ENCODE measurements at regions not wholly inside any gene's neighbourhood (a gene's known extent, or its start where the extent isn't known, plus 50 kb on each side); places are given as distances from the start of the nearest gene placed in this dataset.
"Not testable (repeated sequence)": the region's sequence is repeated elsewhere in the genome, so short reads cannot be mapped to it uniquely, and the experiment has no call there.

DNA sequence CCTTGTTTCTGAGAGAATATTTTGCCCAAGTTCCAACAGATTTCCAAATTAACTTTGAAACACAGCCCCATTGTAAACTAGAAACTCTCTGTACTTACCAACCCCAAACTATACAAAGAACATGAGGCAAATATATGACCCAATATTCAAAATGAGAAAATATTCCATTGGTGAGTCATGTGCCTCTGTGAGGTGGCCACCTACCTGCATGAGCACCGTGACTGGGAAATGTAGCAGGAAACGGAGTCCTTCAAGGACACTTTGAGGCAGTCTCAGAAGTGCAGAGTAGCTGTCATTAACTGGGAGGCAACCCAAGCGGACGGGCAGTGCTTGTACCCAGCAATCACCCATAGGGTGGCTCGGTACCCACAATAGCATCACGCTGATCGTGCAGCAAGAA lies 335.5 kb upstream of the NOX3 start:
- DNase-seq: no peak

DNA sequence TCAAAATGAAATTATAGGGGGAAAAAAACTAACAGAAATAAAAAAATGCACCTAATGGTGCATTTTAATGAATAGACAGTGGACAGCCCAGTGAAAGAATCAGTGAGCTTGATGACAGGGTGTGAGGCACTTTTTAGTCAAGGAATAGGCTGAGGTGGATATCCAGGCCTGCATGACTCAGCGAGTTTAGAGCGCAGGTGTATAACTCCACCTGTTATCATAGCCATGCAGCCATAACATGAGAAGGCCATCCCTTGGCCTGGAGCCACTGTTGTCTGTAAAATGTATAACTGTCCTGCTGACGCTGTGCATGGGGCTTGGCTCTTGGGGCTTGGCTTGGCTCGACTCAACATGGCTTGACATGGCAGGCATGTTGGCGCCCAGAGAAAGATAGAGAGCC lies 331.5 kb upstream of the NOX3 start:
- DNase-seq: no peak

DNA sequence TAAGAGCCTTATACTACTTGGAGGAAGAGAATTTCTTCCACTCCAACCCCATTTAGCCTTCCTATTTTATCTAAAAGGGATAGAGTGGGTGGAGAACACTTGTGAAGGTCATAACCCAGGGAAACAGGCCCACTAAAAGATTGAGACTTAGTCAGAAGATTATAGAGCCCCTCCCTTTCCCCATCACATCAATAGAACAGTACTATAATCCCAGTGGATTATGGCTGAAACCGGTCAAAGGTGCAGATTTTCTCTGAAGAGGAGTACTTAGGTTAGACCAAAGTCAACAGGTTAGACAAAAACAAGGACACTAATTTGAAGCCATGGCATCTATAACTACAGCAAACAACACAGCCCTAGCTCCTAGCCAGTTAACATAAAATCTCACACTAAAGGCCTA lies 330.9 kb upstream of the NOX3 start:
- DNase-seq: no peak

DNA sequence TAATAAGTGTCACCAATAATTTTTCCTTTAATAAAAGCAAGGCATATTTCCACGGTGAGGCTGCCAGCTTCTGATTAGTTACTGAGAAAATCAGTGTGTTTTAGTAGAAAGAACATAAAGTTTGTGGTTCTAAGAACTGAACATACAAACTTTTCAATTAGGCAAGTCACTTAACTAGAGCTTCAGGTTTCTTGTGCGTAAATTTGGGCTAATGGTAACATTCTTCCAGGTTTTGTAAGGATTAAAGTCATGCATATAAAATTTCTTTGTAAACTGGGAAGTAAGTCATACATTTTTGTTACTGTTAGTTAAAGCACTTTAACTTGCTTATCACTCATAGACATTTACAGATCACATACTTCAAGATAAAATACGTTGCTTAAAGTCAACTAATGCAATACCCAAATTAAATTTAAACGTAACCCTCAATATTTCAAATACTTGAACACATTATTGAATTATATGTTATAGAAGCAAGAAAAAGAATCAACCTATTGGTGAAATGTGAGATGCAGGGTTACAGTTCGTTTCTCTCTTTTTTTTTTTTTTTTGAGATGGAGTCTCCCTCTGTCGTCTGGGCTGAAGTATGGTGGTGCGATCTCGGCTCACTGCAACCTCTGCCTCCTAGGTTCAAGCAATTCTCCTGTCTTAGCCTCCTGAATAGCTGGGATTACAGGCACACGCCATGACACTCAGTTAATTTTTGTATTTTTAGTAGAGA lies 327.3 kb upstream of the NOX3 start:
- DNase-seq: no peak

DNA sequence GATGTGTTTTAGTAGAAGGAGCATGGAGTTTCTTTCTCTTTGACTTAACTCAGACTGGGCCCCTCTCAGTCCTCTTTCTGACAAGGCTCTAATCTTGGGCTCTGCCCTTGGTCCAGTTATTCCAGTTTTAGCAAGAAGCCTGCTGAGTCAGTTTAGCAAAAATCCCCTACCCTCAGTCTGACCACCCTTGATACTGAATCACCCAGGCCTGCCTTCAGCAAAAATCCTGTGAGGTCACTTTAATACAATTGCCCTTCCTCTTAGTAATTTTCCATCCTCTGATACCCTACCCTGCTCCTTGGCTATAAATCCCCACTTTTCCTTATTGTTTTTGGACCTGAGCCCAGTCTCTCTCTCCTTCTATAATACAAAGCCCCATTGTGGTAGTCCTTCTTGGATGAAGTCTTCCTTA lies 326.7 kb upstream of the NOX3 start:
- peak; percentile 4 for DNase-seq

DNA sequence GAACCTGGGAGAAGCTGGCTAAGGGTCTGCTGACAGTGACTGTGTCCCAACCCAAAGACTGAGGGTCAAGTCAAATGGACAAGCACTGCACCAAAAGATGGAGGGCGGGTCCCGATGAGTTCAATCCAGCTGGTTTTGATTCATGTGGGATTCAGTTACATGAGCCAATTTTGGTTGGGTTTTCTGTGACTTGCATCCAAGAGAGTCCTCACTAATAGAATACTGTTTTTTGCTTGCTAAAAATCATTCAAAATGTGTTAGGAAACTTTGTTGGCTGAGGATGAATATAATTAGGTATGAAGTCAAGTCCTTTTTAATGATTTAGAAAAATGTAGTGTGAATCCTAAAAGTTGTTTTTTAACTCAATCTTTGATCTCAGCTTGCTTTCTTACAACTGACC lies 323.8 kb upstream of the NOX3 start:
- DNase-seq: no peak

DNA sequence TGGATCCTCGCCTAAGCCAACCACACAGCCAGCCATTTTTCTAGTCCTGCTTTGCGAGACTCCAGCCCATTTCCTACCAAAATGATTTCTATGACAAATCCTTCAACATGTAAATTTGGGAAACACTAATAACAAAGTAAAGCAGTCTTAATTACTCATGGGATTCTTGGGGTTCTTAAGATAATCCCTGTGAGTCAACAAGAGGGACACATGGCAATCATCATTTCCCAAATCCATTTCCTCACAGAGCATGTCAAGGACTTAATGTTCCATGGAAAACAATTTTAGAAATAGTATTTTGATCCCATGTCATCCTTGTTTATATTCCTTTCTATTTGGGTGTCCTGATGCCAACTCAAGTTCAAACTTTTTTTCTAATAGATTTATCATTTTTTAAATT lies 322.7 kb upstream of the NOX3 start:
- no peak for DNase-seq

DNA sequence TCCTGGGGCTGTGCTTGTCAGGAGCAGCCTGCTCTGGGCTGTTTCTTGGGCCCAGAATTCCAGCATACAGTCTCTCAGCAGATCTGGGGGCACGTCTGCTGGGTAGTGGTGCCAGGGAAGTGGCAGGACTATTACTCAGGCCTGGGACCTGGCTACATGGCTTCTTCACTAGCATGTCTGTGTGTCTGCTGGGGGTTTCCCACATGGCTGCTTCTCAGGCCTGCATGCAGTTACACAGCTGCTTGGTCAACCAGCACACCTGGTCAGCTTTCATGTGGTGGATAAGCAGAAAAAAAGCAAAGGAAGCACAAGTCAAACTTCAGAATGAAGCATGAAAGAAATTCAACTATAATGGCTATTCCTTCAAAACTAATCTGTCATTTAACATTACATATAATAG lies 316.2 kb upstream of the NOX3 start:
- no peak for DNase-seq

DNA sequence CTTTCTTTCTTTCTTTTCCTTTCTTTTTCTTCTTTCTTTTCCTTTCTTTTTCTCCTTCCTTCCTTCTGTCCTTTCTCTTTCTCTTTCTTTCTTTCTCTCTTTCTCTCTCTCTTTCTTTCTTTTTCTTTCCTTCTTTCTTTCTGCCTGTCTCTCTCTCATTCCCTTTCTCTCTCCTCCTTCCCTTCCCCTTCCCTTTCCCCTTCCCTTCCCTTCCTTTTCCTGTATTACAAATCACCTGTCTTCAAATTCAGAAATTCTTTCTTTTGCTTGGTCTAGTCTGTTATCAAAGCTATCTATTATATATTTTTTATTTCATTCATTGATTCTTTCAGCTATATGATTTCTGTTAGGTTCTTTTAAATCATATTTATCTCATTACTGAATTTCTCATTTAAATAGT lies 315.2 kb upstream of the NOX3 start:
- no peak for DNase-seq

DNA sequence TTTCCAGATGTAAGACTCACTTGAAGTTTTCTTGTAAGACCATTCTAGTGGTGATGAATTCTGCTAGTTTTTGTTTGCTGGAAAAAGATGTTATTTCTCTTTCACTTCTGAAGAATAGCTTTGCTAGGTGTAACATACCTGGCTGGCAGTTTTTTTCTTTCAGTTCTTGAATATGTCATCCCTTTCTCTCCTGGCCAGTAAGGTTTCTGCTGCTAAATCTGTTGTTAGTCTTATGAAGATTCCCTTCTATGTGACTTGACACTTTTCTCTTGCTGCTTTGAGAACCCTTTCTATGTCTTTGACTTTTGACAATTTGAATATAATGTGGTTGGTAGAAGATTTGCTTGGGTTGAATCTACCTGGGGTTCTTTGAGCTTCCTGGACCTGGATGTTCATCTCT lies 314.7 kb upstream of the NOX3 start:
- no peak for DNase-seq

DNA sequence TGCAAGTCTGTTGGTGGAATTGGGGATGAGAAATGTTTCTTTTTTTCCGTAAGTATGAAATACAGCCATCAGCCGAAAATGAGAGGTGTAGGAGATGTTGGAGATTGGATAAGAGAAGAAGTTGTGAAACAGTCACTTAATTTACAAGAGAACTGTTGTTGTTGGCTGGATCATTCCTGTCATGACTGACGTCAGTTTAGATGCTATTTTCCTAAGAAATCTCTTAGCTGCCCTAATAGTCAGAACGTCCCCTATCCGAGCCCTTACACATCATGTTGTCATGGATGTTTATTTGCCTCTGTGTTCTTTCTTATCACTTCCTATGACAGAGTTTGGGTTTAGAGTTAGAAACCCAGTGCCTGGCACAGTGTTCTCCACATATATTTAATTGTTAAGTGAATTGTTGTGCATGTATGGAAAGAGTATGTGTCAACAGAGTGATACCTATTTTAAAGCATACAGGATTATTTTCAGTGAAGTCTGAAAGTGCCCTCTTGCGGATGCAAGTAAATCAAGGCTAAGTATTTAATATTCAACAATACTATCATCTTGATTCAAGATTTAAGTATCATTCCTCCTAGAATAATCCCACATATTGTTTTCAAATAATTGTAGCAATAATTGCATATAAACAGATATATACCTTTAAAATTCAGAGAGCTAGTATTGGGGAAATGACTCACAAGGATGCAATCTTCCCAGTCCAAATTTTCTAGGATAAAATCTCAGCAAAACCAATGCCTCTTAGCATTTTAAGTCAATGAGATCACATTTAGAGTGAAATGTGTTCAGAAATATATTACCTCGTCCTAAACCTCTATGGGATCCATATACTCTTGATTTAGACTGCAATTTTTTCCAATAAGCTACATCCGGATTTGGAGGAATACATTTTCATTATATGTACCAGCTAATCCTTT lies 309.9 kb upstream of the NOX3 start:
- no peak for DNase-seq

DNA sequence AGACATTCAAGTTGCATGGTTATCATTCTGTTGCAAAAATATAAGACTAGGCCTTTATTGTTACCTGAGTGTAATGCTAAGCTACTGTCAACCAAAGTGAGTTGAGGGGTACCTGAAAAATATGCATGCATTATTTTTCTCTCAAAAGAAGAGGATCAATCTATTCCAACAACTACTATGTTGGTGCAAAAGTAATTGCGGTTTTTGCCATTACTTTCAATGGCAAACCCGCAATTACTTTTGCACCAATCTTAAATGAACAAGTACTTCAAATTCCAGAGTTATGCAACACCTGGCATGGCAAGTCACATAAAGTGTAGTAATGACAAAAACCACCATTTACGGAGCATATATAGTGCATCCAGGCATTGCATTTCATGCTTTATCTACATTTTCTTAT lies 307.0 kb upstream of the NOX3 start:
- no peak for DNase-seq

DNA sequence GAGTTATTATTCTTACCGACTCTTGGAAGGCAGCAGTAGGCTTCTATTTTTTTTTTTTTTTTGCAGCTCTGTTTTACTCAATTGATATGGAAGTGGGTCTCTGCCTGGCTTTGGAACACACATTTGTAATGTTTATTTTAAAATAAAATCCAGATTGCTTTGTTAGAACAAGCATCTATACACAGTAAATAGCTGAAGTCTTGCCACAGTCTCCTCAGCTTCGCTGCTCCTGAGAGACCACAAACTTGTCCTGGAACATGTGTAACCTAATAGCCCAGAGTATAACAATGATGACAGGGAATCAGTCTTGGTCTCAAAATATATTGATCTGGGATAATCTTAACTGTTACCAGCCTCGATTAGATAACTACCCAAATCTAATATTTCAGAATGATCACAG lies 299.8 kb upstream of the NOX3 start:
- no peak for DNase-seq

DNA sequence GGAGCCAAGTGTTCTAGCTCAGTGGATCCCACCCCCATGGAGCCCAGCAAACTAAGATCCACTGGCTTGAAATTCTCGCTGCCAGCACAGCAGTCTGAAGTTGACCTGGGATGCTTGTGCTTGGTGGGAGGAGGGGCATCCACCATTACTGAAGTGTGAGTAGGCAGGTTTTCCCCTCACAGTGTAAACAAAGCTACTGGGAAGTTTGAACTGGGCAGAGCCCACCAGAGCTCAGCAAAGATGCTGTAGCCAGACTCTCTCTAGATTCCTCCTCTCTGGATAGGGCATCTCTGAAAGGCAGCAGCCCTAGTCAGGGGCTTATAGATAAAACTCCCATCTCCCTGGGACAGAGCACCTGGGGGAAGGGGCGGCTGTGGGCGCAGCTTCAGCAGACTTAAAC lies 293.1 kb upstream of the NOX3 start:
- not testable (repeated sequence) for DNase-seq

DNA sequence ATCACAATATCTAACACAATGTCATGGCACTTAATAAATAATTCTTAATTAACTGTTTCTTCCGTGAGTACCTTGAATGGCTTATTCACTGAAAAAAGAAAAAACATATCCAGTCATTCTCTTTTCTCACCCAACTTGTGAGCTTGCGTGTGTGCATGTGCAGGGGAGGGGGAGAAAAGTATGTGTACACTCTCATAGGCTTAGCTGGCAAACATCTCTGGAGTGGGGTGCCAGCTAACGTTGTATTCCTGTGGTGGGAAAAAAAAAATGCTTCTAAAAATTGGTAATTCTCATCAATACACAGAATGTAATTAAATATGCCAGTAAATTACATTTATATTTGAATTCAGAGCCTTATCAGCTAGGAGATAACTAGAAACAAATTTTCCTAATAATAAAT lies 291.9 kb upstream of the NOX3 start:
- no peak for DNase-seq

DNA sequence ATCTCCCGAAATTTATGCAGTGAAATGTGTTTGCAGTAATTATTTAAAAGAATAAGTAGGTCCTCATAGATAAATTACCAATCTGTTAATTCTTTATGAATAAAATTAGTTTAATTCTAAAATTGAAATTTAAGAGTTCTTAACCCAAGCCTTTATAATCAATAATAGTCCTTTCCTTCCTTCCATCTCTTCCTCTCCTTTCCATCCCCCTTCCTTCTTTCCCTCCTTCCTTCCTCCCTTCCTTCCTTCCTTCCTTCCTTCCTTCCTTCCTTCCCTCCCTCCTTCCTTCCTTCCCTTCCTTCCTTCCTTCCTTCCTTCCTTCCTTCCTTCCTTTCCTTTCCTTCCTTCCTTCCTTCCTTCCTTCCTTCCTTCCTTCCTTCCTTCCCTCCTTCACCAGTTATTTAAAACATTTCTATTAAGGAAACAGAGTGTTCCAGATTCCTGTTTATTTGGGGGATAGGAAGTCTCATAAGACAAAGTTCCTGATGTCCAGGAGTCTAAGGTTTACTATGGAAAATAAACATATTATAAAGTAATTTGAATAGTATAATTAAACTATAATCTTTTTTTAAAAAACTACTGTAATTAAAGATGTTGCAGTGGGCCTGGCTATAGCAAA lies 285.3 kb upstream of the NOX3 start:
- DNase-seq: no peak

DNA sequence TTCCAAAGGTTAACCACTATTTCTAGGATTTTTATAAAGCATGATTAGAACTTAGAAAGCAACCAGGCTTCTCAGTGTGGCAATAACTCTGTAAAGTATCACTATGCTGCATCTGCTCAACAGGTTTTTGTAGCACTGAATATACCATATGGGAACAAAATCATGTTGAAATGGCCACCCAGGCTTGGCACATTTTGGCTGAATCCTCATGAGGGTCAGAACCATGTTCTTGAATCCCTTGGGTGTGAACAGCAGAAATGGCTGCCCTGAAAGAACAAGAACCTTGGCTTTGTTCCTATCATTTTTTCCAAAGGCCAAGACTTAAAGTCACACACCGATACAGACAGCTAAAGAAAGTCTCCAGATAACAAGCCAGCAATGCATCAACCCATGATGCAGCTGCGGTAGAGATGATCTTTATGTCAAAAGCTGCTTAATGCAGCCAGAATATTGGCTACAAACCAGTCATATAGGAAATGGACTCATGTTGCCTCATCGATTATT lies 283.0 kb upstream of the NOX3 start:
- DNase-seq: no peak

DNA sequence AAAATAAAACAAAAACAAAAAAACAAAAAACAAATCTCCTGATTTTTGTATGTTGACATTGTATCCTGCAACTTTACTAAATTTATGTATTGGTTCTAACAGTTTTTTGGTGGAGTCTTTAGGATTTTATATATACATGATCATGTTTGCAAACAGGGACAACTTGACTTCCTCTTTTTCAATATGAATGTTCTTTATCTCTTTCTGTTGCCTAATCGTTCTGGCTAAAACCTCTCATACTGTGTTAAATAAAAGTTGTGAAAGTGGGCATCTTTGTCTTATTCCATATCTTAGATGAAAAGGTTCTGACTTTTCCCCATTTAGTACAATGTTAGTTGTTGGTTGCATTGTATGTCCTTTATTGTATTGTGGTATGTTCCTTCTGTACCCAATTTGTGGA lies 261.7 kb upstream of the NOX3 start:
- no peak for DNase-seq

DNA sequence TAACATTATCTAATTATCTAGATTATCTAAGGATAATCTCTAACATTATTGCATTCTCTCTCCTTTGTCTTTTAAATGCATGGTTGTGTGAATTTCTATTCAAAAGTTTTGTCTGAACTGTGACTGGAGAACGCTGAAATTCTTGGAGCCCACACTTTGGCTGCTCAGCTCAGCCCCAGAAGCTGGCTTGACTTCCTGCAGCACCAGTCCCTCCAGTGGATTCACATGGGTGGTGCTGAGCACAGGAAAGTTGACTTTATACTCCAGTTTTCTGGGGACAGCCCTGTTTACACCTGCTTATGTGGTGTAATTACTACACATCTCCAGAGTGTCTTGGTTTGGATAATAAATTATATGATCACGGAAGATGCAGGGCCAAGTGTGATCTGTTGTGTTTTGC lies 255.1 kb upstream of the NOX3 start:
- no peak for DNase-seq

DNA sequence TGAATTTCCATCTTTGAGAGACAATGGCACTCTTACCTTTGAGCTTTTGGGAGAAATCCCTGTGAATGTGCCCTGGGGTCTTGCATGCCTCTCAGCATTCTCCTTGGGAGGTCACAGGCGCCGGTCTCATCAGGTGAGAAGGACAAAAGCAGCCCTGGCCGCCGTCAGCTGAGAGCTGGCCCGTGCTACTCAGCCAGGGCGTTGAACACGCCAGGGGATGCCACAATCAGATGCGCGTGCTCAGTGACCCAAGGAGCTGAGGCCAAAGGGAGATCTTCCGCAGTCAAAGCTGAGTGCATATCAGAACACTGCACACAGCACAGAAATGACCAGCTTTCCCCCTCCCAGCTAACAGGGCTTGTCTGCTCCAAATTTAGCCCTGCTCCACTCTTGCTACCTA lies 253.6 kb upstream of the NOX3 start:
- DNase-seq: no peak

DNA sequence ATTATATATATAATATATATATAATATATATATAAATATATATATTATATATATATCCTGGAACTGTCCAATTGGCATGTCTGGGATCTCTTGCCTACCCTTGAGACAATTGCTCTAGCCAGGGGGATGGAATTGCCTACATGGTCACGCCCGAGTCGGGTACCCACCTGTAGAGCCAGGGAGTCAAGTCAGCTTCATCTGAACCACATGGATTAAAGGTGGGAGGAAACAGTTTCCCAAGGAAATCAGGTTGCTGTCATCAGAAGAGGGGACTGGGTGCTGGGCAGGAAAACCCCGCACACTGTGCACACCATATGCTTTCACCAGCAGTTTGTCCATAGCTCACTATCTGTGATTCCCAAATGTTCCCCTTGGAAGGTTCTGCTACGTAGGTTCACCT lies 252.5 kb upstream of the NOX3 start:
- DNase-seq: no peak

DNA sequence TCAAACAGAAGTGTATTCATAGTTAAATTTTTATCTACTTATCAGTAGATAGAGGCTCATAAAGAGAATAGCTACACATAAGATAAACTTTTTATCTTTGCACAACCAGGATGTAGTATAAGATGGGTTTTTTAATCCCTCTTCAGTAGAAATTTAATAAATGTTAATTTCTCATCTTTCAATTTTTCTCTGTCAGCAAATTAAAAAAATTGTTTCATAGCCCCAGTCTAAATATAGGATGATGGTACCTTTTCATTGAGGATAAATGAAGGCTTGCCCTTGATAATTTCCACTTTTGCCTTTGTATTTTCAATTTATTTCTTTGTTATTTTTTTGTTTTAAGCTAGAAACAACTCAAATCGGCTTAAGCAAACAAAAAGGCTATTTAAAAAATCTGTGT lies 251.2 kb upstream of the NOX3 start:
- DNase-seq: no peak

DNA sequence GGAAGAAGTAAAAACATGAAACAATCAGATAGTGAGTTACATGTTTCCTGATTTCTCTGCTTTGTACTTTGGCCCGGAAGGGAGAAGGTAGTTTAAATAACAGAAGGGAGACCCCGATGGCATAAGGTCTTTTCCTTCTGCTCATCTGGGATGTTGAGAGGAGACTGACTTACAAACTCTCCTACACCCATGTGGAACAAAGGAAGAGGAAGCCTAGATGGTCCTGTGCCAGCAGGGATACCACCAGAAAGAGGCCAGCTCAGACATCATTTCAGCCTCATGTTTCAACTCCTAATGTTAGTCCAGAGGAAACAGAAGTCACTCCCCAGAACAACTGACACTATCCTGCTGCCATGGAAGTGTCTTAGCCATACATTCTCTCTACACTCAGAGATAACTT lies 250.7 kb upstream of the NOX3 start:
- no peak for DNase-seq

DNA sequence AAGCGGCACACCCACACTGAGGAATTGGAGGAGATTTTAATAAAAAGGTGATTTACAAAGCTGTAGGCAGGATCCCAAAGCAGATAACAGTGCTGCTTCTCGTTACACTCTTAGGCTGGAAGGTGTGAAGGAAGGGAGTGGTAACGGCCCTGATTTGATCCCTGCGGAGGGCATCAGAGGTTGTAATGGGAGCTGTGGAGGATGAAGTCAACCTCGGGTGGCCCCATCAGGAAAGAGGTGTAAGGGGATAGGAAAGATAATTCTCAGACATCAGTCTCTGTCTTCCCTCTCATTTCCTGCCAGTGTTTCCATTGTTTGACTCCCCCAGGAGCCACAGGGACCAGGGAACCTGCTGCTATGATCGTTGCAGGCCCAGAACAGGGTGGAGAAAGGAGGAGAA lies 245.7 kb upstream of the NOX3 start:
- no peak for DNase-seq

Measured in NCI-H2029 (cell line).